ENCODE measurements at regions not wholly inside any gene's neighbourhood (a gene's known extent, or its start where the extent isn't known, plus 50 kb on each side); places are given as distances from the start of the nearest gene placed in this dataset.

GRCh38 chr22:49555526-49555925 lies 272.1 kb downstream of the BRD1 start:
- intact Hi-C loops (cut with DNase I): no loop called here

GRCh38 chr22:49554741-49555140 lies 272.9 kb downstream of the BRD1 start:
- Histone ChIP-seq H3K9me3 (peaks cover 0 to 19% of the 10 kb centered on the region in 2 donors), H3K27ac (no peak overlapping the region), H3K27me3 (peaks cover 0 to 16% of the 10 kb centered on the region in 2 donors), H3K4me1 (no peaks in the 10 kb centered on the region), H3K4me3 (no peak overlapping the region), H3K36me3 (no peaks in the 10 kb centered on the region)
- DNase-seq: peak in 1 of 4 donors; percentile 22
- no peak for TF ChIP-seq CTCF (IDR thresholded peaks at IDR 0.05)
- intact Hi-C loops (cut with DNase I): no loop called here
- ATAC-seq: no peak

More at GRCh38 chr22:49555526-49555925, 272.1 kb downstream of the BRD1 start:
- peak in 1 of 4 donors; percentile 13 for DNase-seq
- Histone ChIP-seq H3K4me1 (no peaks in the 10 kb centered on the region), H3K27ac (no peak overlapping the region), H3K36me3 (no peaks in the 10 kb centered on the region), H3K4me3 (no peak overlapping the region), H3K9me3 (peaks cover 0 to 16% of the 10 kb centered on the region in 2 donors), H3K27me3 (peaks cover 0 to 12% of the 10 kb centered on the region in 2 donors)
- ATAC-seq: no peak
- no peak for TF ChIP-seq CTCF (IDR thresholded peaks at IDR 0.05)

GRCh38 chr22:49554296-49554625 lies 273.4 kb downstream of the BRD1 start:
- intact Hi-C loops (cut with DNase I): no loop called here
- no peak for TF ChIP-seq CTCF (IDR thresholded peaks at IDR 0.05)

GRCh38 chr22:49553518-49554295 lies 274.0 kb downstream of the BRD1 start:
- H3K4me1 ChIP-seq: no peaks in the 10 kb centered on the region
- DNase-seq: peak in 2 of 4 donors; percentile 13 to 30
- ATAC-seq: no peak
- H3K4me3 ChIP-seq: no peak overlapping the region
- H3K36me3 ChIP-seq: no peaks in the 10 kb centered on the region
- no peak for TF ChIP-seq CTCF (IDR thresholded peaks at IDR 0.05)
- no peak overlapping the region for H3K27ac ChIP-seq
- H3K27me3 ChIP-seq: peaks cover 0 to 26% of the 10 kb centered on the region in 2 donors
- H3K9me3 ChIP-seq: peaks cover 0 to 19% of the 10 kb centered on the region in 2 donors
- intact Hi-C loops (cut with DNase I): no loop called here

More at GRCh38 chr22:49554296-49554625, 273.4 kb downstream of the BRD1 start:
- peaks cover 0 to 19% of the 10 kb centered on the region in 2 donors for H3K9me3 ChIP-seq
- no peak overlapping the region for H3K4me3 ChIP-seq
- H3K27me3 ChIP-seq: peaks cover 0 to 21% of the 10 kb centered on the region in 2 donors
- no peak overlapping the region for H3K27ac ChIP-seq
- H3K36me3 ChIP-seq: no peaks in the 10 kb centered on the region
- DNase-seq (peak in 1 of 4 donors; percentile 22), ATAC-seq (no peak)
- no peaks in the 10 kb centered on the region for H3K4me1 ChIP-seq

GRCh38 chr22:49553076-49553475 lies 274.6 kb downstream of the BRD1 start:
- Histone ChIP-seq H3K4me1 (no peaks in the 10 kb centered on the region), H3K36me3 (no peaks in the 10 kb centered on the region), H3K27me3 (peaks cover 0 to 28% of the 10 kb centered on the region in 2 donors), H3K9me3 (peaks cover 0 to 19% of the 10 kb centered on the region in 2 donors), H3K4me3 (no peak overlapping the region), H3K27ac (no peak overlapping the region)
- intact Hi-C loops (cut with DNase I): no loop called here
- TF ChIP-seq CTCF (IDR thresholded peaks at IDR 0.05): no peak
- DNase-seq: peak in 1 of 4 donors; percentile 15
- ATAC-seq: no peak

Data from left lung (tissue), 4 donors.